ENCODE measurements at regions not wholly inside any gene's neighbourhood (a gene's known extent, or its start where the extent isn't known, plus 50 kb on each side); places are given as distances from the start of the nearest gene placed in this dataset.

DNA sequence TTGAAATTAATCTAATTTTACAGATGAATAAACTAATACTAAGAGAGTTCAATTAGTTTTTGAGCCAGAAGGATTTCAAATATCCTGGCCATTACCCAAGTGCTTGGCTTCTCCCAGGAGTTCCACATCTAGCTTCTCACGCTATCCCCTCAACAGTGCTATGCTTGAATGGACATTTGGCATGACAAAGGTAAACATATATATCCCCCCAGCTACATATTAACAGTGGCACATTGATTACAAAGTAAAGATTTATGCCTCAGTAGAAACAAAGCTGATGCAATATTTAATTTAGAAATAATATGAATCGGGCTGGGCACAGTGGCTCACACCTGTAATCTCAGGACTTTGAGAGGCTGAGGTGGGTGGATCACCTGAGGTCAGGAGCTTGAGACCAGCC lies 434.6 kb upstream of the PRMT6 start:
- DNase-seq (ENCODE audit: low spot score), result no peak
- no peak for TF ChIP-seq TAF1 (conservative IDR thresholded peaks at IDR 0.05)
- no peak for TF ChIP-seq RXRA (IDR thresholded peaks at IDR 0.05)
- no peak for TF ChIP-seq NR2F2 (IDR thresholded peaks at IDR 0.05)
- TF ChIP-seq FOXA2 (IDR thresholded peaks at IDR 0.05), result no peak
- TF ChIP-seq, protein P1, sequence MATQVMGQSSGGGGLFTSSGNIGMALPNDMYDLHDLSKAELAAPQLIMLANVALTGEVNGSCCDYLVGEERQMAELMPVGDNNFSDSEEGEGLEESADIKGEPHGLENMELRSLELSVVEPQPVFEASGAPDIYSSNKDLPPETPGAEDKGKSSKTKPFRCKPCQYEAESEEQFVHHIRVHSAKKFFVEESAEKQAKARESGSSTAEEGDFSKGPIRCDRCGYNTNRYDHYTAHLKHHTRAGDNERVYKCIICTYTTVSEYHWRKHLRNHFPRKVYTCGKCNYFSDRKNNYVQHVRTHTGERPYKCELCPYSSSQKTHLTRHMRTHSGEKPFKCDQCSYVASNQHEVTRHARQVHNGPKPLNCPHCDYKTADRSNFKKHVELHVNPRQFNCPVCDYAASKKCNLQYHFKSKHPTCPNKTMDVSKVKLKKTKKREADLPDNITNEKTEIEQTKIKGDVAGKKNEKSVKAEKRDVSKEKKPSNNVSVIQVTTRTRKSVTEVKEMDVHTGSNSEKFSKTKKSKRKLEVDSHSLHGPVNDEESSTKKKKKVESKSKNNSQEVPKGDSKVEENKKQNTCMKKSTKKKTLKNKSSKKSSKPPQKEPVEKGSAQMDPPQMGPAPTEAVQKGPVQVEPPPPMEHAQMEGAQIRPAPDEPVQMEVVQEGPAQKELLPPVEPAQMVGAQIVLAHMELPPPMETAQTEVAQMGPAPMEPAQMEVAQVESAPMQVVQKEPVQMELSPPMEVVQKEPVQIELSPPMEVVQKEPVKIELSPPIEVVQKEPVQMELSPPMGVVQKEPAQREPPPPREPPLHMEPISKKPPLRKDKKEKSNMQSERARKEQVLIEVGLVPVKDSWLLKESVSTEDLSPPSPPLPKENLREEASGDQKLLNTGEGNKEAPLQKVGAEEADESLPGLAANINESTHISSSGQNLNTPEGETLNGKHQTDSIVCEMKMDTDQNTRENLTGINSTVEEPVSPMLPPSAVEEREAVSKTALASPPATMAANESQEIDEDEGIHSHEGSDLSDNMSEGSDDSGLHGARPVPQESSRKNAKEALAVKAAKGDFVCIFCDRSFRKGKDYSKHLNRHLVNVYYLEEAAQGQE (IDR thresholded peaks at IDR 0.05), result no peak
- TF ChIP-seq, protein P2, sequence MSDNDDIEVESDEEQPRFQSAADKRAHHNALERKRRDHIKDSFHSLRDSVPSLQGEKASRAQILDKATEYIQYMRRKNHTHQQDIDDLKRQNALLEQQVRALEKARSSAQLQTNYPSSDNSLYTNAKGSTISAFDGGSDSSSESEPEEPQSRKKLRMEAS (IDR thresholded peaks at IDR 0.05), result no peak
- TF ChIP-seq HNF4A (conservative IDR thresholded peaks at IDR 0.05), result no peak
- no peak for TF ChIP-seq YY1 (IDR thresholded peaks at IDR 0.05)
- no peak for TF ChIP-seq FOXA1 (IDR thresholded peaks at IDR 0.05)
- TF ChIP-seq, protein P3, sequence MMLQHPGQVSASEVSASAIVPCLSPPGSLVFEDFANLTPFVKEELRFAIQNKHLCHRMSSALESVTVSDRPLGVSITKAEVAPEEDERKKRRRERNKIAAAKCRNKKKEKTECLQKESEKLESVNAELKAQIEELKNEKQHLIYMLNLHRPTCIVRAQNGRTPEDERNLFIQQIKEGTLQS (IDR thresholded peaks at IDR 0.05), result no peak
- no peak for TF ChIP-seq HNF4G (IDR thresholded peaks at IDR 0.05)
- TF ChIP-seq GABPA (IDR thresholded peaks at IDR 0.05 in 1 of 2, conservative IDR thresholded peaks at IDR 0.05 in 1 of 2), result no peak
- Histone ChIP-seq H3K9me3 (ENCODE audit: control insufficient read depth in 4 of 4, low read length in 3 of 4) (peaks cover 0 to 2% (median under 1%) of the 10 kb centered on the region in 4 donors), H3K36me3 (ENCODE audit: control insufficient read depth in 4 of 4, insufficient read depth in 3 of 4, low read depth in 1 of 4, low read length in 3 of 4) (no peaks in the 10 kb centered on the region), H3K27ac (ENCODE audit: low read depth in 1 of 2, low read length in 2 of 2) (no peak overlapping the region), H3K27me3 (ENCODE audit: control insufficient read depth in 4 of 4, insufficient read depth in 4 of 4, low read length in 3 of 4) (no peaks in the 10 kb centered on the region), H3K9ac (ENCODE audit: low read depth in 1 of 2, low read length in 2 of 2) (no peak overlapping the region), H3K4me1 (ENCODE audit: control insufficient read depth in 4 of 4, insufficient read depth in 4 of 4, low read length in 3 of 4) (no peaks in the 10 kb centered on the region), H3K4me3 (ENCODE audit: low read depth in 1 of 3, low read length in 3 of 3) (no peak overlapping the region)
- WGBS, result 64% methylated on average over 2 of the region's 2 CpGs

DNA sequence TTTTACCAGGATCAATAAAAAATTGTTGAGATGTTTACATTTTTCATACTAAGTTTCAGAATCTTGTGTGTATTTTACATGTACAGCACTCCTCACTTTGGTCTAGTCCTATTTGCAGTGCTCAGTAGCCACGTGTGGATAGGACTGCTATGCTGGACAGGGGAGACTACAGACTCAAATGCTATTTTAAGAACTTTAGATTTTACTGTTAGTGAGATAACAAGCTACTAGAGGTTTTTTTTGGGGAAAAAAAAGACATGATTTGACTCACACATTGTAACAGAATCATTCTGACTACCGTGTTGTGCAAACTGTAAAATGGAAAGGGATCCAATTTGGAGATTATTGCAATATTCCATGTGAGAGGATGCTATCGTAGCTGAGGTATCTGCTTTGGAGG lies 418.9 kb upstream of the PRMT6 start:
- DNase-seq (ENCODE audit: low spot score), result no peak
- no peaks in the 10 kb centered on the region for H3K9me3 ChIP-seq (ENCODE audit: control insufficient read depth in 4 of 4, low read length in 3 of 4)
- H3K27ac ChIP-seq (ENCODE audit: low read depth in 1 of 2, low read length in 2 of 2), result no peak overlapping the region
- no peaks in the 10 kb centered on the region for H3K36me3 ChIP-seq (ENCODE audit: control insufficient read depth in 4 of 4, insufficient read depth in 3 of 4, low read depth in 1 of 4, low read length in 3 of 4)
- H3K4me1 ChIP-seq (ENCODE audit: control insufficient read depth in 4 of 4, insufficient read depth in 4 of 4, low read length in 3 of 4), result no peaks in the 10 kb centered on the region
- H3K9ac ChIP-seq (ENCODE audit: low read depth in 1 of 2, low read length in 2 of 2), result no peak overlapping the region
- no peak overlapping the region for H3K4me3 ChIP-seq (ENCODE audit: low read depth in 1 of 3, low read length in 3 of 3)
- 48% methylated on average over 3 of the region's 3 CpGs for WGBS
- no peaks in the 10 kb centered on the region for H3K27me3 ChIP-seq (ENCODE audit: control insufficient read depth in 4 of 4, insufficient read depth in 4 of 4, low read length in 3 of 4)
- TF ChIP-seq TAF1 (conservative IDR thresholded peaks at IDR 0.05), result no peak
- TF ChIP-seq HNF4G (IDR thresholded peaks at IDR 0.05), result no peak
- no peak for TF ChIP-seq JUND (IDR thresholded peaks at IDR 0.05)

DNA sequence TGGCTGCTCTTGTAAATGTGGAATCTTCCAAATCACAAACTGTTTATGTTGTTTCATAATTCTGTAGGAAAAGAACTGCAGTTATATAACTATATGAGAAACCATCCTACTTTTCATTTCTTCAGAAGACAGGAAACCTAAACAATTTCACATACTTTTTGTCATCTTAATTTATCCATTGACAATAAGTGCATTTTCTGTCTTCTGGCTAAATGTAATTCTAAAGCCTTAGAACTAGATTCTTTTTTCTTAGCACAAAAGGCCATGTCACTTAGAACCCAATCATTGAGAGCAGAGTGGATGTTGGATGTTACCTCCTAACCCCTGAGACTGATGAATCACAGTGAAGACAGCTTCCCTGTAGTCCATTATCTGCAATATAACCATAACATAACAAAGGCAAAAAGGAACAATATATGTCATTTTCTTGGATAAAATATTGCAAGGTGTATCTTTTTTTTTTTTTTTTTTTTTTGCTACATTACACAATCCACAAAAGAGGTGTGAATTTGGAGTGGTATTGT lies 410.2 kb upstream of the PRMT6 start:
- TF ChIP-seq YY1 (IDR thresholded peaks at IDR 0.05) (no peak), RAD21 (IDR thresholded peaks at IDR 0.05) (no peak), FOXA1 (IDR thresholded peaks at IDR 0.05) (no peak), EGR1 (IDR thresholded peaks at IDR 0.05; ENCODE audit: low read depth in 2 of 2) (no peak)
- TF ChIP-seq, protein P2 (IDR thresholded peaks at IDR 0.05), result no peak
- TF ChIP-seq, protein P3 (IDR thresholded peaks at IDR 0.05), result no peak
- TF ChIP-seq, protein P4, sequence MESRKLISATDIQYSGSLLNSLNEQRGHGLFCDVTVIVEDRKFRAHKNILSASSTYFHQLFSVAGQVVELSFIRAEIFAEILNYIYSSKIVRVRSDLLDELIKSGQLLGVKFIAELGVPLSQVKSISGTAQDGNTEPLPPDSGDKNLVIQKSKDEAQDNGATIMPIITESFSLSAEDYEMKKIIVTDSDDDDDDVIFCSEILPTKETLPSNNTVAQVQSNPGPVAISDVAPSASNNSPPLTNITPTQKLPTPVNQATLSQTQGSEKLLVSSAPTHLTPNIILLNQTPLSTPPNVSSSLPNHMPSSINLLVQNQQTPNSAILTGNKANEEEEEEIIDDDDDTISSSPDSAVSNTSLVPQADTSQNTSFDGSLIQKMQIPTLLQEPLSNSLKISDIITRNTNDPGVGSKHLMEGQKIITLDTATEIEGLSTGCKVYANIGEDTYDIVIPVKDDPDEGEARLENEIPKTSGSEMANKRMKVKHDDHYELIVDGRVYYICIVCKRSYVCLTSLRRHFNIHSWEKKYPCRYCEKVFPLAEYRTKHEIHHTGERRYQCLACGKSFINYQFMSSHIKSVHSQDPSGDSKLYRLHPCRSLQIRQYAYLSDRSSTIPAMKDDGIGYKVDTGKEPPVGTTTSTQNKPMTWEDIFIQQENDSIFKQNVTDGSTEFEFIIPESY (IDR thresholded peaks at IDR 0.05), result no peak
- H3K9ac ChIP-seq (ENCODE audit: low read depth in 1 of 2, low read length in 2 of 2), result no peak overlapping the region
- H3K36me3 ChIP-seq (ENCODE audit: control insufficient read depth in 4 of 4, insufficient read depth in 3 of 4, low read depth in 1 of 4, low read length in 3 of 4), result no peaks in the 10 kb centered on the region
- no peaks in the 10 kb centered on the region for H3K4me1 ChIP-seq (ENCODE audit: control insufficient read depth in 4 of 4, insufficient read depth in 4 of 4, low read length in 3 of 4)
- no peak overlapping the region for H3K27ac ChIP-seq (ENCODE audit: low read depth in 1 of 2, low read length in 2 of 2)
- H3K27me3 ChIP-seq (ENCODE audit: control insufficient read depth in 4 of 4, insufficient read depth in 4 of 4, low read length in 3 of 4), result no peaks in the 10 kb centered on the region
- no peak overlapping the region for H3K4me3 ChIP-seq (ENCODE audit: low read depth in 1 of 3, low read length in 3 of 3)
- H3K9me3 ChIP-seq (ENCODE audit: control insufficient read depth in 4 of 4, low read length in 3 of 4), result no peaks in the 10 kb centered on the region
- no peak for DNase-seq (ENCODE audit: low spot score)

Data from liver (tissue), 7 donors.